ENCODE measurements at regions not wholly inside any gene's neighbourhood (a gene's known extent, or its start where the extent isn't known, plus 50 kb on each side); places are given as distances from the start of the nearest gene placed in this dataset.

GRCh38 chr12:45637706-45638105, 91.8 kb upstream of the ARID2 start:
- WGBS (ENCODE audit: low lambda C conversion rate) = 97% methylated on average over 1 of the region's 1 CpG
- no peak overlapping the region for H2AFZ ChIP-seq (ENCODE audit: low read length)
- H3K79me2 ChIP-seq (ENCODE audit: insufficient read depth, low read length) = no peaks in the 10 kb centered on the region
- H3K27me3 ChIP-seq (ENCODE audit: control insufficient read depth in 1 of 2, insufficient read depth in 2 of 2, low read length in 2 of 2) = no peaks in the 10 kb centered on the region; a peak in 2 of 5 replicates
- no peak overlapping the region for H3K4me3 ChIP-seq (replicated peaks in 1 of 3; ENCODE audit: insufficient read depth in 1 of 3, low read depth in 2 of 3, low read length in 3 of 3)
- no peaks in the 10 kb centered on the region for H3K9me3 ChIP-seq (ENCODE audit: low read length)
- TF ChIP-seq NCOA1 (CRISPR knock-in tag; IDR thresholded peaks at IDR 0.05) = no peak
- H3K4me2 ChIP-seq (ENCODE audit: low read depth, low read length) = no peak overlapping the region
- ChIA-PET POLR2A (no interaction called here), CTCF (ENCODE audit: low intra/inter-chr PET ratio, low total read pairs) (no interaction called here)
- H3K27ac ChIP-seq (ENCODE audit: extremely low read length, insufficient read depth, low read length) = no peak overlapping the region
- no peak overlapping the region for H3K9ac ChIP-seq (ENCODE audit: insufficient read depth, low read depth, low read length)
- BruUV-seq (replicated peaks) = no TSS peak
- in situ Hi-C loops (cut with HindIII; ENCODE audit: extremely low pct_ligation_motif_present, low pct_unique_long_range_greater_than_20kb) = no loop called here
- ATAC-seq (no peak), FAIRE-seq (no peak), DNase-seq (ENCODE audit: low spot score) (no peak)
- intact Hi-C loops (cut with micrococcal nuclease; ENCODE audit: unreplicated experiment) = no loop called here
- no peaks in the 10 kb centered on the region for H4K20me1 ChIP-seq (ENCODE audit: insufficient read depth, low read length)
- H3K4me1 ChIP-seq (ENCODE audit: insufficient read depth, low read length) = no peaks in the 10 kb centered on the region
- no peaks in the 10 kb centered on the region for H3K36me3 ChIP-seq (replicated peaks in 1 of 2; ENCODE audit: control insufficient read depth in 1 of 2, insufficient read depth in 2 of 2, low read length in 2 of 2)

- ChIA-PET CTCF (ENCODE audit: low intra/inter-chr PET ratio, low total read pairs) (no interaction called here), POLR2A (no interaction called here)
- Histone ChIP-seq H3K9ac (ENCODE audit: insufficient read depth, low read depth, low read length) (no peak overlapping the region), H3K36me3 (replicated peaks in 1 of 2; ENCODE audit: control insufficient read depth in 1 of 2, insufficient read depth in 2 of 2, low read length in 2 of 2) (no peaks in the 10 kb centered on the region), H3K4me2 (ENCODE audit: low read depth, low read length) (no peak overlapping the region), H2AFZ (ENCODE audit: low read length) (no peak overlapping the region), H3K4me3 (replicated peaks in 1 of 3; ENCODE audit: insufficient read depth in 1 of 3, low read depth in 2 of 3, low read length in 3 of 3) (no peak overlapping the region), H4K20me1 (ENCODE audit: insufficient read depth, low read length) (no peaks in the 10 kb centered on the region), H3K79me2 (ENCODE audit: insufficient read depth, low read length) (no peaks in the 10 kb centered on the region), H3K27me3 (ENCODE audit: control insufficient read depth in 1 of 2, insufficient read depth in 2 of 2, low read length in 2 of 2) (no peaks in the 10 kb centered on the region; a peak in 2 of 5 replicates), H3K4me1 (ENCODE audit: insufficient read depth, low read length) (no peaks in the 10 kb centered on the region), H3K9me3 (ENCODE audit: low read length) (no peaks in the 10 kb centered on the region), H3K27ac (ENCODE audit: extremely low read length, insufficient read depth, low read length) (no peak overlapping the region)
- DNase-seq (ENCODE audit: low spot score) = no peak
- no peak for ATAC-seq
- intact Hi-C loops (cut with micrococcal nuclease; ENCODE audit: unreplicated experiment) = no loop called here
- FAIRE-seq = no peak
- WGBS (ENCODE audit: low lambda C conversion rate) = 59% methylated on average over 1 of the region's 1 CpG
- TF ChIP-seq RBAK (CRISPR knock-in tag; IDR thresholded peaks at IDR 0.05) (no peak), ARHGAP35 (CRISPR knock-in tag; IDR thresholded peaks at IDR 0.05; ENCODE audit: borderline replicate concordance) (no peak), RFX5 (IDR thresholded peaks at IDR 0.05; ENCODE audit: low read depth, low read length) (no peak), ZNF343 (CRISPR knock-in tag; IDR thresholded peaks at IDR 0.05) (no peak), TOE1 (CRISPR knock-in tag; IDR thresholded peaks at IDR 0.05) (no peak), EED (CRISPR knock-in tag; IDR thresholded peaks at IDR 0.05) (no peak), ZFP1 (CRISPR knock-in tag; IDR thresholded peaks at IDR 0.05) (no peak), KAT7 (CRISPR knock-in tag; IDR thresholded peaks at IDR 0.05; ENCODE audit: borderline replicate concordance) (no peak), ATF2 (CRISPR knock-in tag; IDR thresholded peaks at IDR 0.05) (no peak), ZFP36 (IDR thresholded peaks at IDR 0.05; ENCODE audit: borderline replicate concordance, low read depth, low read length, partially characterized antibody) (no peak), MAX (IDR thresholded peaks at IDR 0.05) (no peak), HNF1B (CRISPR knock-in tag; IDR thresholded peaks at IDR 0.05) (no peak), E2F5 (CRISPR knock-in tag; conservative IDR thresholded peaks at IDR 0.05) (no peak)
- in situ Hi-C loops (cut with HindIII; ENCODE audit: extremely low pct_ligation_motif_present, low pct_unique_long_range_greater_than_20kb) = no loop called here
- no TSS peak for BruUV-seq (replicated peaks)
Measured at GRCh38 chr12:45638386-45638785, 91.1 kb upstream of the ARID2 start.
